ENCODE measurements at regions not wholly inside any gene's neighbourhood (a gene's known extent, or its start where the extent isn't known, plus 50 kb on each side); places are given as distances from the start of the nearest gene placed in this dataset.

GRCh38 chr20:7540923-7541322, 399.3 kb downstream of the HAO1 start:
- DNase-seq: no peak

- DNase-seq: no peak
These were observed 369.2 kb downstream of the HAO1 start for GRCh38 chr20:7571101-7571500.

- DNase-seq: peak; percentile 13
These were observed 368.7 kb downstream of the HAO1 start for GRCh38 chr20:7571521-7572055.

GRCh38 chr20:7579888-7580287, 360.4 kb downstream of the HAO1 start:
- no peak for DNase-seq

- no peak for DNase-seq
These were observed 355.1 kb downstream of the HAO1 start for GRCh38 chr20:7585126-7585679.

GRCh38 chr20:7586481-7586880, 353.8 kb downstream of the HAO1 start:
- no peak for DNase-seq

GRCh38 chr20:7589164-7589563, 351.1 kb downstream of the HAO1 start:
- no peak for DNase-seq

- no peak for DNase-seq
These were observed 343.7 kb downstream of the HAO1 start for GRCh38 chr20:7596541-7596940.

GRCh38 chr20:7601431-7601830, 338.8 kb downstream of the HAO1 start:
- no peak for DNase-seq

GRCh38 chr20:7606941-7607340, 333.3 kb downstream of the HAO1 start:
- no peak for DNase-seq

GRCh38 chr20:7608250-7608649, 332.0 kb downstream of the HAO1 start:
- no peak for DNase-seq

- DNase-seq: no peak
These were observed 331.0 kb downstream of the HAO1 start for GRCh38 chr20:7609251-7609650.

GRCh38 chr20:7610681-7611080, 329.6 kb downstream of the HAO1 start:
- DNase-seq: no peak

GRCh38 chr20:7617797-7618196, 322.5 kb downstream of the HAO1 start:
- no peak for DNase-seq

GRCh38 chr20:7622399-7622961, 317.8 kb downstream of the HAO1 start:
- DNase-seq: no peak

- no peak for DNase-seq
These were observed 315.4 kb downstream of the HAO1 start for GRCh38 chr20:7624886-7625285.

GRCh38 chr20:7627734-7628663, 312.3 kb downstream of the HAO1 start:
- DNase-seq: no peak

GRCh38 chr20:7629880-7630279, 310.4 kb downstream of the HAO1 start:
- no peak for DNase-seq

GRCh38 chr20:7637184-7637583, 303.1 kb downstream of the HAO1 start:
- no peak for DNase-seq

- DNase-seq: no peak
These were observed 290.0 kb downstream of the HAO1 start for GRCh38 chr20:7650086-7650879.

- DNase-seq: no peak
These were observed 286.0 kb downstream of the HAO1 start for GRCh38 chr20:7654231-7654630.

- DNase-seq: no peak
These were observed 283.4 kb downstream of the HAO1 start for GRCh38 chr20:7656687-7657467.
